Sigmoid colon (tissue), 4 donors: ENCODE measurements at regions not wholly inside any gene's neighbourhood (a gene's known extent, or its start where the extent isn't known, plus 50 kb on each side); places are given as distances from the start of the nearest gene placed in this dataset.

ENCODE experiments used
- CTCF ChIP-seq, 4 experiments: fragments of 450-650 bp in 3 of 4; fragments of 200-600 bp in 1 of 4; IDR thresholded peaks; one replicate each; pipeline ENCODE4 v1.5.1; 2016 to 2019; ENCODE audit warnings: antibody characterized with exemption in 4 of 4, mild to moderate bottlenecking in 3 of 4, moderate library complexity in 2 of 4
- POLR2A ChIP-seq, 2 donors: fragments of 450-650 bp; IDR thresholded peaks; one replicate each; pipeline ENCODE4 v1.6.1; 2016; ENCODE audit warnings: antibody characterized with exemption in 2 of 2, mild to moderate bottlenecking in 2 of 2, moderate library complexity in 2 of 2
- POLR2AphosphoS5 ChIP-seq, 4 donors: sonication (generic); formaldehyde crosslinking; IDR thresholded peaks; one replicate each; pipeline ENCODE4 v1.6.1; 2017; ENCODE audit warnings: antibody characterized with exemption in 4 of 4

- TF ChIP-seq POLR2A (IDR thresholded peaks at IDR 0.05) (no peak), CTCF (IDR thresholded peaks at IDR 0.05) (no peak), POLR2AphosphoS5 (IDR thresholded peaks at IDR 0.05) (no peak)
Observed at GRCh38 chr11:131228378-131228777, 142.0 kb upstream of the NTM start.
